Activated CD4-positive, alpha-beta T cell treated with anti-CD3 and anti-CD28 coated beads, Interleukin-10, Interleukin-2, amounts not matched to agents 100 ng/mL and 50 ng/mL, durations not matched to agents 16 hours and 8 hours (primary cell): ENCODE measurements at regions not wholly inside any gene's neighbourhood (a gene's known extent, or its start where the extent isn't known, plus 50 kb on each side); places are given as distances from the start of the nearest gene placed in this dataset.

Experiments used
- DNase-seq: peaks from one replicate; pipeline ENCODE4 v3.0.0-alpha.2; 2020

- DNase-seq = no peak
These were observed 118.4 kb downstream of the GLI2 start for GRCh38 chr2:120854014-120854620.

GRCh38 chr2:120854766-120855530 lies 119.3 kb downstream of the GLI2 start:
- no peak for DNase-seq

- no peak for DNase-seq
These were observed 120.3 kb downstream of the GLI2 start for GRCh38 chr2:120855855-120856405.

GRCh38 chr2:120856421-120856862 lies 120.8 kb downstream of the GLI2 start:
- DNase-seq = no peak

- no peak for DNase-seq
These were observed 121.8 kb downstream of the GLI2 start for GRCh38 chr2:120857422-120857821.

GRCh38 chr2:120857931-120858330 lies 122.3 kb downstream of the GLI2 start:
- DNase-seq = no peak

GRCh38 chr2:120858361-120859106 lies 122.9 kb downstream of the GLI2 start:
- DNase-seq = no peak

GRCh38 chr2:120859128-120859527 lies 123.5 kb downstream of the GLI2 start:
- DNase-seq = no peak

- no peak for DNase-seq
These were observed 124.3 kb downstream of the GLI2 start for GRCh38 chr2:120859814-120860578.

GRCh38 chr2:120860579-120860922 lies 124.9 kb downstream of the GLI2 start:
- no peak for DNase-seq

GRCh38 chr2:120861191-120861575 lies 125.5 kb downstream of the GLI2 start:
- DNase-seq = no peak

GRCh38 chr2:120861576-120862191 lies 126.0 kb downstream of the GLI2 start:
- DNase-seq = no peak

GRCh38 chr2:120862201-120863060 lies 126.8 kb downstream of the GLI2 start:
- no peak for DNase-seq

GRCh38 chr2:120863146-120863545 lies 127.5 kb downstream of the GLI2 start:
- no peak for DNase-seq

- no peak for DNase-seq
These were observed 128.1 kb downstream of the GLI2 start for GRCh38 chr2:120863661-120864320.

GRCh38 chr2:120864981-120865380 lies 129.3 kb downstream of the GLI2 start:
- DNase-seq = no peak

GRCh38 chr2:120865656-120866055 lies 130.0 kb downstream of the GLI2 start:
- no peak for DNase-seq

GRCh38 chr2:120866071-120866470 lies 130.4 kb downstream of the GLI2 start:
- no peak for DNase-seq

- DNase-seq = no peak
These were observed 130.9 kb downstream of the GLI2 start for GRCh38 chr2:120866483-120867140.
